Ecto neural progenitor cell (in vitro differentiated cells): ENCODE measurements at regions not wholly inside any gene's neighbourhood (a gene's known extent, or its start where the extent isn't known, plus 50 kb on each side); places are given as distances from the start of the nearest gene placed in this dataset.

Source experiments
- DNase-seq: peaks from one replicate; pipeline ENCODE4 v3.0.0-alpha.2; 2018; ENCODE audit warnings: low spot score

GRCh38 chr17:77379065-77379428 is 238.3 kb downstream of the SEC14L1 start:
- no peak for DNase-seq

GRCh38 chr17:77379832-77380231 is 239.1 kb downstream of the SEC14L1 start:
- no peak for DNase-seq

- DNase-seq: no peak
Measured at GRCh38 chr17:77380395-77381184, 239.8 kb downstream of the SEC14L1 start.

- no peak for DNase-seq
Measured at GRCh38 chr17:77381185-77381700, 240.5 kb downstream of the SEC14L1 start.

GRCh38 chr17:77381731-77382130 is 241.0 kb downstream of the SEC14L1 start:
- no peak for DNase-seq

GRCh38 chr17:77382356-77382911 is 241.7 kb downstream of the SEC14L1 start:
- DNase-seq: no peak

GRCh38 chr17:77382966-77383612 is 242.3 kb downstream of the SEC14L1 start:
- no peak for DNase-seq

- no peak for DNase-seq
Measured at GRCh38 chr17:77383613-77384608, 243.1 kb downstream of the SEC14L1 start.

- no peak for DNase-seq
Measured at GRCh38 chr17:77385750-77386501, 245.2 kb downstream of the SEC14L1 start.

GRCh38 chr17:77386502-77387192 is 245.9 kb downstream of the SEC14L1 start:
- no peak for DNase-seq

GRCh38 chr17:77387891-77388290 is 247.1 kb downstream of the SEC14L1 start:
- DNase-seq: no peak

- peak; percentile 56 for DNase-seq
Measured at GRCh38 chr17:77388384-77389306, 247.9 kb downstream of the SEC14L1 start.

- DNase-seq: no peak
Measured at GRCh38 chr17:77390870-77391269, 250.1 kb downstream of the SEC14L1 start.

GRCh38 chr17:77391668-77392375 is 251.1 kb downstream of the SEC14L1 start:
- DNase-seq: no peak

- DNase-seq: peak; percentile 89
Measured at GRCh38 chr17:77392376-77393273, 251.9 kb downstream of the SEC14L1 start.

GRCh38 chr17:77393274-77393600 is 252.5 kb downstream of the SEC14L1 start:
- no peak for DNase-seq

- DNase-seq: no peak
Measured at GRCh38 chr17:77393867-77394539, 253.2 kb downstream of the SEC14L1 start.
